ENCODE measurements at regions not wholly inside any gene's neighbourhood (a gene's known extent, or its start where the extent isn't known, plus 50 kb on each side); places are given as distances from the start of the nearest gene placed in this dataset.

GRCh38 chr13:105153611-105154010 is 1381.9 kb downstream of the EFNB2 start:
- DNase-seq, result no peak
- Mint-ChIP-seq H3K36me3 (no peaks in the 10 kb centered on the region), H3K9me3 (no peaks in the 10 kb centered on the region), H3K4me3 (no peak overlapping the region), H3K27ac (no peak overlapping the region), H3K4me1 (peaks cover 0 to 6% of the 10 kb centered on the region in 2 donors), H3K27me3 (ENCODE audit: low read depth in 3 of 3) (peaks cover 2 to 10% (median 5%) of the 10 kb centered on the region in 3 donors)

- Mint-ChIP-seq H3K9me3 (no peaks in the 10 kb centered on the region), H3K27ac (no peak overlapping the region), H3K4me3 (no peak overlapping the region), H3K27me3 (ENCODE audit: low read depth in 3 of 3) (peaks cover 2 to 7% (median 5%) of the 10 kb centered on the region in 3 donors), H3K4me1 (no peaks in the 10 kb centered on the region), H3K36me3 (no peaks in the 10 kb centered on the region)
- no peak for DNase-seq
Measured at GRCh38 chr13:105151639-105152038, 1383.8 kb downstream of the EFNB2 start.

- Mint-ChIP-seq H3K4me3 (no peak overlapping the region), H3K27ac (no peak overlapping the region), H3K27me3 (ENCODE audit: low read depth in 3 of 3) (peaks cover 0 to 4% (median 3%) of the 10 kb centered on the region in 3 donors), H3K9me3 (no peaks in the 10 kb centered on the region), H3K4me1 (no peaks in the 10 kb centered on the region), H3K36me3 (no peaks in the 10 kb centered on the region)
- DNase-seq, result no peak
Measured at GRCh38 chr13:105147461-105147860, 1388.0 kb downstream of the EFNB2 start.

- H3K4me3 Mint-ChIP-seq, result no peak overlapping the region
- peaks cover 9 to 15% of the 10 kb centered on the region in 2 donors for H3K4me1 Mint-ChIP-seq
- H3K27ac Mint-ChIP-seq, result no peak overlapping the region
- H3K9me3 Mint-ChIP-seq, result no peaks in the 10 kb centered on the region
- peaks cover 0 to under 1% (median 0%) of the 10 kb centered on the region in 3 donors for H3K27me3 Mint-ChIP-seq (ENCODE audit: low read depth in 3 of 3)
- no peak for DNase-seq
- no peaks in the 10 kb centered on the region for H3K36me3 Mint-ChIP-seq
Measured at GRCh38 chr13:105144936-105145335, 1390.5 kb downstream of the EFNB2 start.

- peaks cover 18 to 24% of the 10 kb centered on the region in 2 donors for H3K4me1 Mint-ChIP-seq
Measured at GRCh38 chr13:105144020-105144419, 1391.4 kb downstream of the EFNB2 start.

GRCh38 chr13:105142556-105142955 is 1392.9 kb downstream of the EFNB2 start:
- H3K9me3 Mint-ChIP-seq, result no peaks in the 10 kb centered on the region
- peaks cover 21 to 27% of the 10 kb centered on the region in 2 donors for H3K4me1 Mint-ChIP-seq
- no peak for DNase-seq
- H3K36me3 Mint-ChIP-seq, result no peaks in the 10 kb centered on the region
- H3K27ac Mint-ChIP-seq, result no peak overlapping the region
- H3K4me3 Mint-ChIP-seq, result no peak overlapping the region
- H3K27me3 Mint-ChIP-seq (ENCODE audit: low read depth in 3 of 3), result no peaks in the 10 kb centered on the region

More at GRCh38 chr13:105144020-105144419, 1391.4 kb downstream of the EFNB2 start:
- H3K36me3 Mint-ChIP-seq, result no peaks in the 10 kb centered on the region
- DNase-seq, result no peak
- no peak overlapping the region for H3K27ac Mint-ChIP-seq
- no peaks in the 10 kb centered on the region for H3K9me3 Mint-ChIP-seq
- no peaks in the 10 kb centered on the region for H3K27me3 Mint-ChIP-seq (ENCODE audit: low read depth in 3 of 3)
- no peak overlapping the region for H3K4me3 Mint-ChIP-seq

GRCh38 chr13:105139380-105140285 is 1395.8 kb downstream of the EFNB2 start:
- H3K4me3 Mint-ChIP-seq, result peak overlapping the region; percentile 87 to 95 (median 93)
- H3K27me3 Mint-ChIP-seq (ENCODE audit: low read depth in 3 of 3), result peaks cover 0 to 2% (median 0%) of the 10 kb centered on the region in 3 donors
- peaks cover 21 to 27% of the 10 kb centered on the region in 2 donors for H3K4me1 Mint-ChIP-seq
- peak; percentile 63 to 74 (median 73) for DNase-seq
- peak overlapping the region; percentile 90 to 98 (median 96) for H3K27ac Mint-ChIP-seq
- no peaks in the 10 kb centered on the region for H3K36me3 Mint-ChIP-seq
- no peaks in the 10 kb centered on the region for H3K9me3 Mint-ChIP-seq

GRCh38 chr13:105139048-105139379 is 1396.4 kb downstream of the EFNB2 start:
- H3K9me3 Mint-ChIP-seq, result no peaks in the 10 kb centered on the region
- H3K4me1 Mint-ChIP-seq, result peaks cover 21 to 27% of the 10 kb centered on the region in 2 donors
- H3K4me3 Mint-ChIP-seq, result peak overlapping the region; percentile 87 to 95 (median 93)
- H3K27ac Mint-ChIP-seq, result peak overlapping the region; percentile 90 to 98 (median 96)
- H3K36me3 Mint-ChIP-seq, result no peaks in the 10 kb centered on the region
- DNase-seq, result no peak
- peaks cover 0 to 2% (median 0%) of the 10 kb centered on the region in 3 donors for H3K27me3 Mint-ChIP-seq (ENCODE audit: low read depth in 3 of 3)

GRCh38 chr13:105135852-105136615 is 1399.4 kb downstream of the EFNB2 start:
- H3K9me3 Mint-ChIP-seq, result no peaks in the 10 kb centered on the region
- no peak for DNase-seq
- H3K36me3 Mint-ChIP-seq, result no peaks in the 10 kb centered on the region
- H3K27me3 Mint-ChIP-seq (ENCODE audit: low read depth in 3 of 3), result peaks cover 0 to 2% (median 0%) of the 10 kb centered on the region in 3 donors
- no peak overlapping the region for H3K27ac Mint-ChIP-seq
- H3K4me3 Mint-ChIP-seq, result no peak overlapping the region
- H3K4me1 Mint-ChIP-seq, result peaks cover 21 to 23% of the 10 kb centered on the region in 2 donors

- Mint-ChIP-seq H3K36me3 (no peaks in the 10 kb centered on the region), H3K4me1 (no peaks in the 10 kb centered on the region), H3K27me3 (ENCODE audit: low read depth in 3 of 3) (peaks cover 0 to 5% (median 4%) of the 10 kb centered on the region in 3 donors), H3K9me3 (no peaks in the 10 kb centered on the region), H3K4me3 (no peak overlapping the region), H3K27ac (no peak overlapping the region)
- DNase-seq, result no peak
Measured at GRCh38 chr13:105127732-105128131, 1407.7 kb downstream of the EFNB2 start.

GRCh38 chr13:105121221-105121620 is 1414.2 kb downstream of the EFNB2 start:
- Mint-ChIP-seq H3K27ac (no peak overlapping the region), H3K36me3 (no peaks in the 10 kb centered on the region), H3K27me3 (ENCODE audit: low read depth in 3 of 3) (peaks cover 0 to 2% (median 1%) of the 10 kb centered on the region in 3 donors), H3K4me1 (no peaks in the 10 kb centered on the region), H3K4me3 (no peak overlapping the region), H3K9me3 (peaks cover 0 to 2% (median 0%) of the 10 kb centered on the region in 6 donors)
- DNase-seq, result no peak

GRCh38 chr13:105118426-105118985 is 1417.0 kb downstream of the EFNB2 start:
- Mint-ChIP-seq H3K4me1 (no peaks in the 10 kb centered on the region), H3K27ac (no peak overlapping the region), H3K9me3 (peaks cover 0 to 5% (median 0%) of the 10 kb centered on the region in 6 donors), H3K4me3 (no peak overlapping the region), H3K27me3 (ENCODE audit: low read depth in 3 of 3) (peaks cover 0 to 2% (median 1%) of the 10 kb centered on the region in 3 donors), H3K36me3 (no peaks in the 10 kb centered on the region)
- no peak for DNase-seq

GRCh38 chr13:105116966-105117365 is 1418.5 kb downstream of the EFNB2 start:
- Mint-ChIP-seq H3K4me1 (no peaks in the 10 kb centered on the region), H3K27ac (no peak overlapping the region), H3K27me3 (ENCODE audit: low read depth in 3 of 3) (peaks cover 0 to 4% (median 1%) of the 10 kb centered on the region in 3 donors)

GRCh38 chr13:105112561-105112960 is 1422.9 kb downstream of the EFNB2 start:
- peaks cover 0 to 5% (median under 1%) of the 10 kb centered on the region in 6 donors for H3K9me3 Mint-ChIP-seq
- DNase-seq, result no peak
- H3K27me3 Mint-ChIP-seq (ENCODE audit: low read depth in 3 of 3), result peaks cover 0 to 2% (median 0%) of the 10 kb centered on the region in 3 donors
- no peak overlapping the region for H3K27ac Mint-ChIP-seq
- no peaks in the 10 kb centered on the region for H3K4me1 Mint-ChIP-seq
- no peaks in the 10 kb centered on the region for H3K36me3 Mint-ChIP-seq
- H3K4me3 Mint-ChIP-seq, result no peak overlapping the region

More at GRCh38 chr13:105116966-105117365, 1418.5 kb downstream of the EFNB2 start:
- Mint-ChIP-seq H3K4me3 (no peak overlapping the region), H3K36me3 (no peaks in the 10 kb centered on the region), H3K9me3 (peaks cover 0 to 5% (median under 1%) of the 10 kb centered on the region in 6 donors)
- DNase-seq, result no peak
